Activated CD4-positive, alpha-beta memory T cell treated with anti-CD3 and anti-CD28 coated beads for 36 hours (primary cell): ENCODE measurements at regions not wholly inside any gene's neighbourhood (a gene's known extent, or its start where the extent isn't known, plus 50 kb on each side); places are given as distances from the start of the nearest gene placed in this dataset.
"Not testable (repeated sequence)": the region's sequence is repeated elsewhere in the genome, so short reads cannot be mapped to it uniquely, and the experiment has no call there.

Experiments
- CTCF ChIA-PET: fragments of 350-600 bp; sonication (Branson Sonifier 250); formaldehyde crosslinking; loops from one replicate; lab custom pipeline; 2021; ENCODE audit warnings: antibody characterized with exemption, inconsistent platforms; lab: Charles Lee
- POLR2A ChIA-PET: fragments of 350-600 bp; sonication (Branson Sonifier 250); formaldehyde crosslinking; loops from one replicate; lab custom pipeline; 2021; ENCODE audit warnings: antibody characterized with exemption; lab: Charles Lee
- DNase-seq: peaks from one replicate; pipeline ENCODE4 v3.0.0-alpha.2; 2020
- H3K27ac Mint-ChIP-seq: one replicate; pipeline ENCODE4 v1.8.0; 2021; ENCODE audit warnings: mixed read lengths
- H3K27me3 Mint-ChIP-seq: one replicate; pipeline ENCODE4 v1.8.0; 2021; ENCODE audit warnings: mixed read lengths
- H3K36me3 Mint-ChIP-seq: one replicate; pipeline ENCODE4 v1.8.0; 2021; ENCODE audit warnings: mixed read lengths
- H3K4me1 Mint-ChIP-seq: one replicate; pipeline ENCODE4 v1.8.0; 2021; ENCODE audit warnings: low read depth, mixed read lengths
- H3K4me3 Mint-ChIP-seq: one replicate; pipeline ENCODE4 v1.8.0; 2021; ENCODE audit warnings: mild to moderate bottlenecking, mixed read lengths
- H3K9me3 Mint-ChIP-seq: one replicate; pipeline ENCODE4 v1.8.0; 2021; ENCODE audit warnings: mixed read lengths
- intact Hi-C: fragments of 100-400 bp; cut with micrococcal nuclease; formaldehyde crosslinking; loops from one replicate; pipeline ENCODE4 v1.15.1; 2023

DNA sequence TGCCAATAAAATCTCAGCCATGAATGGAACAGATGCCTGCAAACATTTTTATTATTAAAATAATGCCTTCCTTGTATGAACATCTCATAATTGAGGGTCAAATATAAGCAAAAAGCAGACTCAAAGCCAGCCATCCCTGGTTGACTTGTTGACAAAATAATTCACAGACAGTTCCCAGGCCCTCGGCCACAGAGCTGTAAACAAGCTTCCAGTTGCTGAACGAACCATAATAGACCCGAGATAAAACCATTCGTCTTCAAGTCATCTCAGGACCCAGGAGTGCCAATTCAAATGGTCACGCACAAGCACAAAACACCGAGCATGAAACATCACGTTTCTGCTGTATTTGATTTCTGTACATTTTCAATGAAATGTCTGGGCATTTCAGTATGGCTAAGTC is 113.3 kb upstream of the CDYL start:
- Mint-ChIP-seq H3K27ac (no peak overlapping the region), H3K4me1 (no peaks in the 10 kb centered on the region), H3K36me3 (no peaks in the 10 kb centered on the region), H3K4me3 (no peak overlapping the region), H3K9me3 (no peaks in the 10 kb centered on the region), H3K27me3 (no peaks in the 10 kb centered on the region)
- no peak for DNase-seq
- intact Hi-C loops, result no loop called here
- ChIA-PET CTCF (no interaction called here), POLR2A (no interaction called here)

GRCh38 chr6:4661391-4661790 is 114.8 kb upstream of the CDYL start:
- CTCF ChIA-PET, result no interaction called here
- DNase-seq, result no peak
- intact Hi-C loops, result no loop called here
- POLR2A ChIA-PET, result no interaction called here
- no peaks in the 10 kb centered on the region for H3K27me3 Mint-ChIP-seq
- no peaks in the 10 kb centered on the region for H3K36me3 Mint-ChIP-seq
- no peaks in the 10 kb centered on the region for H3K4me1 Mint-ChIP-seq
- H3K9me3 Mint-ChIP-seq, result no peaks in the 10 kb centered on the region
- H3K4me3 Mint-ChIP-seq, result no peak overlapping the region
- no peak overlapping the region for H3K27ac Mint-ChIP-seq

DNA sequence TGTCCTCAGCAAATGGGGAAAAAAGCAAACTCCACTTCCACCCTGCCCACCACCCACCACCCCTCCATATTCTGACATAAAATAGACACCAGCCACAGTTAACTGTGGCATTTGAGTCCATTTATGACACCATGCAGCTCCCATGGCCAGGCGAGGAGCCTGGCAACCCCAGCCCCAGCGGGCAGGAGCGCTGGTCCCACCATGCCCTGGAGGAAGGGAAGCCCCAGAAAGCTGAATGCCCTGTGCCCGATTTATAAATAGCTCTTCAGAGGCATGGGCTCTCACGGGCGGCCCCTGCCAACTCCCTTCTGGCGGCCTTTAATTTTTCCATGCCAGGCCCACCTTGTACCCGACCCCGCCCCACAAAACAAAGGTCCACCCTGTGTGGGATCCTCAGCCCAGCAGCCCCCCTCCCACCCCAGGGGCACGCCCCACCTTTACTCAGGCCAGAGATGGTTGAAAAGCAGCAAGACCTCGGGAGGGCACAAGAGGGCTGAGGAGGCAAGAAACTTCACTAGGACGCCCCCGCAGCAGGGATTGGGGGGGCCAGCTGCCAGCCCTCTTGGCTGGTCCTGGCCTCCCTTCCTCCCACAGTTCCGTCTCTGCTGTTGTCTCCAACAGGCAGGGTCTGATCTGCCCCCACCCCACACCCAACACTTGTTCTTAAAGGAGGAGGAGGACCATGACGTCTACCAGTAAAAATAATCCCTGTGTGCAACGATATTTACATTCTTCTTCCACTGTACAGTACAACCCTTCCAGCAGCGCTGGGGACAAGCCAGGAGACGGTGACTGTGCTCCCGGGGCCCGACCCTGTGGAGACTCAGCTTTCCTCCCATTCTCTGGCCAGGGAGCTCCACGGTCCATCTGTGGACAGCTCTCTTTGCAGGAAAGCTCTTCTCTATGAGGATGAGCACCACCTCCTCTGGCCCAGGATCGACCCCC is 115.6 kb upstream of the CDYL start:
- H3K27ac Mint-ChIP-seq, result no peak overlapping the region

DNA sequence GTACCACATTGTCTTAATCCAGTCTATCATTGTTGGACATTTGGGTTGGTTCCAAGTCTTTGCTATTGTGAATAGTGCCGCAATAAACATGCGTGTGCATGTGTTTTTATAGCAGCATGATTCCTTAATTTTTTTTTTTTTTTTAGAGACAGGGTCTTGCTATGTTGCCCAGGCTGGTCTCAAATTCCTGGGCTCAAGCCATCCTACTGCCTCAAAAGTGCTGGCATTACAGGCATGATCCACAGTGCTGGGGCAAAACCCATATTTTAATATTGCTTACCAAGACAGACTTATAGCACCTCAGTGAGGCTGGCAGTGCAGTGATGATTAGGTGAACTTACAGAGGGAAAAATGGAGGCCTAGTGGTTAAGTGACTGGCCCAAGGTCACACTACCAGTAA is 116.5 kb upstream of the CDYL start:
- POLR2A ChIA-PET, H3K27me3 Mint-ChIP-seq, H3K9me3 Mint-ChIP-seq, DNase-seq, H3K27ac Mint-ChIP-seq, H3K4me1 Mint-ChIP-seq, H3K4me3 Mint-ChIP-seq, H3K36me3 Mint-ChIP-seq, CTCF ChIA-PET, intact Hi-C loops: not testable (repeated sequence)

More for the DNA sequence above, 115.6 kb upstream of the CDYL start:
- intact Hi-C loops, result no loop called here
- Mint-ChIP-seq H3K27me3 (no peaks in the 10 kb centered on the region), H3K36me3 (no peaks in the 10 kb centered on the region), H3K9me3 (no peaks in the 10 kb centered on the region), H3K4me3 (no peak overlapping the region), H3K4me1 (no peaks in the 10 kb centered on the region)
- ChIA-PET POLR2A (no interaction called here), CTCF (no interaction called here)
- no peak for DNase-seq

DNA sequence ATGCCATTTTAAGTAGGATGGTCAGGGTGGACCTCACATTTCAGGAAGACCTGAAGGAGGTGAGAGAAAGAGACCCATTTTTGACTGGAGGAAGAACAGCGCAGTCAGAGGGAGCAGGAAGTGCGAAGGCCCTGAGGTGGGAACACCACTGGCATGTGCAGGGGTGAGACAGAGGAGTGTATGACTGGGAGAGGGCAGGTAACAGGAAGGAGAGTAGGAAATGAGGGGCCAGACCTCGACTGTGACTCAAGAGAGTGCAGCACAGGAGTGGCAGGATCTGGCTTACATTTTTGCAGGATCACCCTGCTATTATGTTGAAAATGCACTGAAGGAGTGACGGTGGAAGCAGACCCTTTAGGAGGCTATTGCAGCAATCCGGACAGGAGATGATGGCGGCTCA is 117.7 kb upstream of the CDYL start:
- Mint-ChIP-seq H3K27ac (no peak overlapping the region), H3K4me1 (no peaks in the 10 kb centered on the region), H3K9me3 (no peaks in the 10 kb centered on the region), H3K4me3 (no peak overlapping the region), H3K36me3 (no peaks in the 10 kb centered on the region), H3K27me3 (no peaks in the 10 kb centered on the region)
- ChIA-PET POLR2A (no interaction called here), CTCF (no interaction called here)
- intact Hi-C loops, result no loop called here
- DNase-seq, result no peak

DNA sequence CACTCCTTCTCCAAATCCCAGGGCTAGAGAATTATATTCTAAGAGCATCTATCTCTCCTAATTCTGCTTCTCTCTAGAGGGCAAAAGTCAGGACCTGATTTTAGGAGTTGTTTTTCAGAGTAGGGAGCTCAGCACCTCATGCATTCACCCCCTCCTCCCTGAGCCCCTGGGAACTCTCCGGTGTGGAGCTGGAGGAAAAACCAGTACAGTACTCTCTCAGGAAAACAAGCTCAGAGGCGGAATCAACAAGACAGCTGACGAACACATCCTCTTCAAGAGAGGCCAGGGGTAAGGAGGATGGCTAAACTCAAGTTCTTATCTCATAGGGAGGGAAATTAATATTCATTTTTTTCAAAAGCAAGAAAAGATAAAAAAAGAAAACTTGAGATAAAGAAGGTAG is 120.1 kb upstream of the CDYL start:
- Mint-ChIP-seq H3K4me1 (no peaks in the 10 kb centered on the region), H3K27me3 (peaks cover 6% of the 10 kb centered on the region), H3K4me3 (no peak overlapping the region), H3K27ac (no peak overlapping the region), H3K9me3 (peaks cover 5% of the 10 kb centered on the region), H3K36me3 (peaks cover 2% of the 10 kb centered on the region)
- intact Hi-C loops, result no loop called here
- CTCF ChIA-PET, result no interaction called here
- POLR2A ChIA-PET, result no interaction called here
- DNase-seq, result no peak

DNA sequence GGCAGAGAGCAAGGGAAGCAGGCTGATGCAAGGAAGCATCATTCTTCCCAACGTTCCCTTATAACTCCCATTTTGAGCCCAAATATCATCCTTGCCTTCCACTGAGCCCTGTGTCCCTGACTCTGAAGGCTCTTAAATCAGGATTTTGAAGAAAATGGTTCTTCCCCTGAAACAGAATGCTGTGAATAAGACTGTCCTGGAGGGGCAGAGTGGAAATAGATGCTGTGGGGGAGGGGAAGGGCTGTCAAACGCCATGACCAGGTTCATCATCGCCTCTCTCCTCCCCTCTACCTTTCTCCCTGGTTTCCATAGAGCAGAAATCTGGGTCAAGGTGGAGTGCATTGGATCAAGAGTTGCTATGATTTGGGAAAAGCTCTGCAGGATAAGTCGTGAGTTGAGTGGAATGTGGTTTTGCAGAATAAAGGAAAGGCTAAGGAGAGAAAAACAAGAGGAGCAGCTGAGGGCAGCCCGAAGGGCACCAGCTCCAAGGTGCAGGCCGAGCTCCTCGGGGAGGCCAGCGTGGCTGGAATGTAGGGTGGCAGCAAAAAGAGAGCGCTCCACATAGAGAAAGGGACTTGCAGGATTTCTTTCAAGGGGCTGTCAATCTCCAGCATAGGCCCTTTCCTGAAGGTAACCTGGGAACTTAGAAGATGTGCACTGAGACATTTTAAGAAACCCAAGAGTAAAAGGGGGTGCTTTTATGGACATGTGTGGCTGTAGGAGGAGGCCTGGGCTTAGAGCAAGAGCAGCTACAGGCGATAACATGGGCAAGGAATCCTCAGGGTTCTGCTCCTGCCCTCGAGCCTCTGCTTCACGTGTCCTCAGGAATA is 120.8 kb upstream of the CDYL start:
- DNase-seq, result no peak
- H3K27me3 Mint-ChIP-seq, result peaks cover 8% of the 10 kb centered on the region
- intact Hi-C loops, result no loop called here
- CTCF ChIA-PET, result no interaction called here
- POLR2A ChIA-PET, result no interaction called here
- H3K36me3 Mint-ChIP-seq, result peaks cover 2% of the 10 kb centered on the region
- no peak overlapping the region for H3K27ac Mint-ChIP-seq
- peaks cover 5% of the 10 kb centered on the region for H3K9me3 Mint-ChIP-seq
- H3K4me1 Mint-ChIP-seq, result no peaks in the 10 kb centered on the region
- no peak overlapping the region for H3K4me3 Mint-ChIP-seq

DNA sequence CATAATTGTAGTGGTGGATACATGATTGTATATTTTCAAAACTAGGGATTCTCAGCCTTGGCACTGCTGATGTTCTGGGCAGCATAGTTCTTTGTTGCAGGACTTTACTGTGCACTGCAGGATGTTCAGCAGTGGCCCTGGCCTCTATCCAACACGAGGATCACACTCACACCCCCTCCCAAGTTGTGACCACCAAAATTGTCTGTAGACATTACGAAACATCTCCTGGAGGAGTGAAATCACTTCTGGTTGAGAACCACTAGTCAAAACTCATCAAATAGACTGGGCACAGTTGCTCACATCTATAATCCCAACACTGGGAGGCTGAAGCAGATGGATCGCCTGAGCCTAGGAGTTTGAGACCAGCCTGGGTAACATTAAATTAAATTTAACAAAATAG is 123.1 kb upstream of the CDYL start:
- no peak overlapping the region for H3K27ac Mint-ChIP-seq
- peaks cover 5% of the 10 kb centered on the region for H3K9me3 Mint-ChIP-seq
- H3K4me3 Mint-ChIP-seq, result no peak overlapping the region
- POLR2A ChIA-PET, result no interaction called here
- intact Hi-C loops, result no loop called here
- CTCF ChIA-PET, result no interaction called here
- no peak for DNase-seq
- no peaks in the 10 kb centered on the region for H3K4me1 Mint-ChIP-seq
- peaks cover 2% of the 10 kb centered on the region for H3K36me3 Mint-ChIP-seq
- H3K27me3 Mint-ChIP-seq, result peaks cover 19% of the 10 kb centered on the region

DNA sequence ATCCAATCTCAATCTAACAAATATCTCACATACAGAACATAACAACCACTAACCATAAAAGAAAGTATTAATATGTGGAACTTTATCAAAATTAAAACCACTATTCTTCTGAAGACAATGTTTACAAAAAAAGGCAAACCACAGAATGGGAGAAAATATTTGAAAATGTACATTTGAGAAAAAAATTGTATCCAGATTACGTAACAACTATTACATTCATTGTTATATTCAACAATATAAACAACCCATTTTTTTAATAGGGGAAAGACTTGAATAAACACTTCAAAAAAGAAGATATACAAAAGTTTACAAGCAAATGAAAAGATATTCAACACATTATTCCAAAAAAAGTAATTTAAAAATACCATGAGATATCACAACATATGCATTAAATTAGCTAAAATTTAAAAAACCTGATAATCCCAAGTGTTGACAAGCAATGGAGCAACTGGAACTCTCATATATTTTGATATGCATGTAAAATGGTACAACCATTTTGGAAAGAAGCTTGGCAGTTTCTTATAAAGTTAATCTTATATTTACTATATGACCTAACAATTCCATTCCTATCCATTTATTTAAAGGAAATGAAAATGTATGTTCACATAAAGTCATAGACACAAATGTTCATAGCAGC is 124.3 kb upstream of the CDYL start:
- no peak overlapping the region for H3K27ac Mint-ChIP-seq
- intact Hi-C loops, result no loop called here
- DNase-seq, result no peak
- POLR2A ChIA-PET, result no interaction called here
- peaks cover 26% of the 10 kb centered on the region for H3K27me3 Mint-ChIP-seq
- H3K36me3 Mint-ChIP-seq, result peaks cover 2% of the 10 kb centered on the region
- H3K9me3 Mint-ChIP-seq, result peaks cover 5% of the 10 kb centered on the region
- CTCF ChIA-PET, result no interaction called here
- H3K4me1 Mint-ChIP-seq, result peaks cover 10% of the 10 kb centered on the region
- no peak overlapping the region for H3K4me3 Mint-ChIP-seq

DNA sequence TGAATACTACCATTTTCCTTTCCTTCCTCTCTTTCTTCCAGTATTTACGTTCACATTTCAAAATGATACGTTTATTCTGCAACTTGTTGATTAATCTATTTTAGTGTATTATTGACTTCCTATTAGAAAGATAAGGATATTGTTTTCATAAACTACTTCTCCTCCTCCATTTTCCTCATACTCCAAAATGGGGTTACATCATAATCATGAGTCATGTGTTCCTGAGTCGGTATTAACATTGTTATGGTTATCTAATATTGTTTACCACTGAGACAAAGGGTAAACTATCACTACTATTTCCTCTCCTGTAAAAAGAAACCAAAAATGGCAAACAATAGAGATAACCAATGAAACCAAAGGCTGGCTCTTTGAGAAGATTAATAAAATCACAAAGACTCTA is 126.5 kb upstream of the CDYL start:
- no peak for DNase-seq

DNA sequence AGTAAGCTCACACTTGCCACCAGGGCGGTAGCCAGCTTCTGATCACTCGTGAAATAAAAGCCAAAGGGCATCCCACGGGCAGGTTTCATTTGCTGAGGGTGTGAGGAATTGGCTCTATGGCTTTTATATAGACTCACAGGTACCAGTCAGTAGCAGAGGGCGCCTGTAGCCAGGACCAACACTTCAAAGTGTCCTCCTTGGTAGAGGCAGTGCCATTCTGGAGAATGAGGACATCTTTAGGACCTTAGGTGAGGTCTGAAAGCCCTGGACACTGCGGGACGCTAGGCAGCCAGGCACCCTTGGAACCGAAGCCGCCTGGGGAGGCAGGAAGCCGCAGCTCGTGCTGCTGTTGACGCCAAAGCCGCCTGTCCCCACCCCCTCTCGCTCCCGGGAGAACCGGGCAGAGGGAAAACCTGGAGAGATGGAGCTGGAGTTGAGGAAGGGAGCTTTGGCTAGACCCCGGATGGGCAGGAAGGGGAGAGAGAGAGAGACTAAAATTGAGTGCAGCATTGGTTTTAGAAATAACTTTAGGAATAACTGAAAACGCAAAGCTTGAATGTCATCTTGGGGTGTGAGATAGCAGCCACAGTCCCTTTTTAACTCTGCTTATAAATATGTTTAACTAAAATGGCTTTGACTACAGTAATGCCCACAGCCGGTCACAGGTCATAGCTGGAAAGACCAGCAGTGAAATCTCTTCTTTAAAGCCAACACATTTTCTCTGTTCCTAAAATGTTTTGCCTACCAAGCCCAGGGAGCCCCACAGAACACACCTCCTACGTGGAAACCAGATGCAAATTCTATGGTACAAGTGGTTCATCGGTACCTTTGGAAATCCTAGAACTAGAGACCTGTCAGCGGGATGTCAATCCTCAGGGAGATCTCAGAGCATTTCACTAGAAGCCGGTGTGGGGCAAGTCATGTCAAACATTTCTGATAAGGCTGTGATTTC is 128.5 kb upstream of the CDYL start:
- DNase-seq, result peak; percentile 55
- peaks cover 39% of the 10 kb centered on the region for H3K27me3 Mint-ChIP-seq

More for the DNA sequence above, 126.5 kb upstream of the CDYL start:
- peaks cover 10% of the 10 kb centered on the region for H3K4me1 Mint-ChIP-seq
- POLR2A ChIA-PET, result no interaction called here
- H3K27ac Mint-ChIP-seq, result no peak overlapping the region
- CTCF ChIA-PET, result no interaction called here
- intact Hi-C loops, result no loop called here
- H3K4me3 Mint-ChIP-seq, result no peak overlapping the region
- peaks cover 5% of the 10 kb centered on the region for H3K9me3 Mint-ChIP-seq
- H3K36me3 Mint-ChIP-seq, result peaks cover 2% of the 10 kb centered on the region
- peaks cover 31% of the 10 kb centered on the region for H3K27me3 Mint-ChIP-seq

More for the DNA sequence above, 128.5 kb upstream of the CDYL start:
- Mint-ChIP-seq H3K27ac (no peak overlapping the region), H3K36me3 (peaks cover 2% of the 10 kb centered on the region), H3K4me1 (peaks cover 10% of the 10 kb centered on the region), H3K4me3 (no peak overlapping the region), H3K9me3 (peaks cover 5% of the 10 kb centered on the region)
- intact Hi-C loops, result no loop called here
- ChIA-PET CTCF (no interaction called here), POLR2A (no interaction called here)
